ENCODE measurements at regions not wholly inside any gene's neighbourhood (a gene's known extent, or its start where the extent isn't known, plus 50 kb on each side); places are given as distances from the start of the nearest gene placed in this dataset.

DNA sequence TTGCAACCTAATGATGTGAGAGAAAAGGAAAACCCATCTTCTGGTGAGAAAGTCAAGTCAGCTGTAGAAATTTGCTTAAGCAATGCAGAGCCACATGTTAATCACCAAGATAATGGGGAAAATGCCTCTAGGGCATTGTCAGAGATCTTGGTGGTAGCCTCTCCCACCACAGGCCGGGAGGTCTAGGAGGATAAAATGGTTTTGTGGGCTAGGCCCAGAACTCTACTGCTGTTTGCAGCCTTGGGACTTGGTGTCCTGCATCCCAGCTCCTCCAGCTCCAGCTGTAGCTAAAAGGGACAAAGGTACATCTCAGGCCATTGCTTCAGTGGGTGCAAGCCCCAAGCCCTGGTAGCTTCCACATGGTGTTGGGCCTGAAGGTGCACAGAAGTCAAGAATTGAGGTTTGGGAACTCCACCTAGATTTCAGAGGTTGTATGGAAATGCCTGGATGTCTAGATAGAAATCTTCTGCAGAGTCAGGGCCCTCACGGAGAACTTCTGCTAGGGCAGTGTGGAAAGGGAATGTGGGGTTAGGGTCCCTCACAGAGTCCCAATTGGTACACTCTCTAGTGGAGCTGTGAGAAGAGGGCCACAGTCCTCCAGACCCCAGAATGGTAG, 382.2 kb upstream of the KLHL1 start:
- no peak for DNase-seq

DNA sequence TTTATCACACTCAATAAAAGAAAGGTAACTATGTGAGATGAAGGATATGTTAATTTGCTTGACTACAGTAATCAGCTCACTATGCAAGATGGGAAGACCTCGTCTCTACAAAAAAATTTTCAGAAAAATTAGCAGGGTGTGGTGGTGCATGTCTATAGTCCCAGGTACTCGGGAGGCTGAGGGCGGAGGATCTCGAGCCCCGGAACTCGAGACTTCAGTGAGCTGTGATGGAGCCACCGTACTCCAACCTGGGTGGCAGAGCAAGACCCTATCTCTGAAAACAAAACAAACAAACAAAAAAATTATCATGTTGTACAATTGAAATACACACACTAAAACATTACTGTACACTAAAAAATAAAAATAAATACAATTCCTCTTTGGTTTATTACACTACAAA, 376.7 kb upstream of the KLHL1 start:
- no peak for DNase-seq

DNA sequence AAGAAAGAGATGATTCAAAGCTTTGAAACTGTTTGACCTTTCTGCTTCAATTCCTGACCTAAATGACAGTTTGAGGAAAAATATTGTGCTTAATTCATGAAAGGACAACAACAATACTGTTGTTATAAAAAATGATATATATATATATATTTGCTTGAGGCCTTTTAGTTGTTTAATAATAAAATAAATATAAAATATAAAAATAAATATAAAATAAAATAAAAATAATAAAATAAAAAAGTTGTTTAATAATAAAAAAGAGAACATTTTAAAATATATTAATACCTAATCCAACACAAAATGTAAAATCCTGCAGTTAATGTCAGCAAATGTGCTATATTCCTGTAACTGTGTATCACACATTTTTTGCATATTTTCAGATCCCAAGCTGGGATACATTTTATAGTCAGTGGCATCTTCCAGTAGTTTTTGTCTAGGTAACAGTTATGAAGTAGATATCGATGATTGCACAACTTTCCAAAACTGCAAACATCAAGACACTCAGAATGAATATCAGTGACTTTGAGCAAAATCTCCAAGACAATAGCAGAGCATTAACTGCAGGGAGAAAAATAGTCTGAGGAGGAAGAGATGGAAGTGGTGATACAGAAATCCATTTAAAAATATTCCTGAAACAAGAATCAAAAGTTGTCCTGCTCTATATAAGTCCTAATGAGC, 375.5 kb upstream of the KLHL1 start:
- no peak for DNase-seq

DNA sequence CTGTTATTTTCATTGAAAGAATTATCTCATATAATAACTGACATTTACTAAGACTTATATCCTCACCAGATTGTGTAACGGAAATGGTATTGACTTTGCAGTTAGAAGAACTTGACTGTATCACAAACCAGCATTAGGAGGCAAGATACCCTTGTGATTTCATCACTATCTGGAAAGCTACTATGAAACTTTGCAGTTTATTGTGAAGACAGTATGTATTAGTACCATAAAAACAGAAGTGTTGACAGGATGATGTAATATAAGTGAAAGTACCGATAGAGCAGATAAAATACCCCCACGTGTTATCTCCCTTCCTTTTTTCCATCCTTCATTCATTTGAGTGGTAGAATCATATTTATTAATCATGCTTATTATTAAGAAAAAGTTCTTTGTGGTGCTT, 365.7 kb upstream of the KLHL1 start:
- DNase-seq: no peak

DNA sequence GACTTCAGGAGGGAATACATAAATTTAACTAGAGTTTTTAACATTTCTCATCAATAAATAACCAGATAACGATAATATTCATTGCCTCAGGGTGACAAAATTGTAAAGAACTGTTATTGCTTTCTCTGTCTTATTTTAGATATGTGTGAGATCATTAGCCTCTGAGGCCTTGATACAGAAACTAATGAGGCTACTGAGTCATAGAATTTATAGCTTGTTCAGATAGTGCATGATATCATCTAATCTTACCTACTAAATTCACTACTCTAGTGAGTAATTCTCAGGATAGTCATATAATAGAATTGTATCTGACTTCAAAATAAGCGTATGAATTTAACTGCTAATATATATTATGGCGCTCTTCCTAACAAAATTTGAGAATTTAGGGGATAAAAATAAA, 360.8 kb upstream of the KLHL1 start:
- DNase-seq: no peak

DNA sequence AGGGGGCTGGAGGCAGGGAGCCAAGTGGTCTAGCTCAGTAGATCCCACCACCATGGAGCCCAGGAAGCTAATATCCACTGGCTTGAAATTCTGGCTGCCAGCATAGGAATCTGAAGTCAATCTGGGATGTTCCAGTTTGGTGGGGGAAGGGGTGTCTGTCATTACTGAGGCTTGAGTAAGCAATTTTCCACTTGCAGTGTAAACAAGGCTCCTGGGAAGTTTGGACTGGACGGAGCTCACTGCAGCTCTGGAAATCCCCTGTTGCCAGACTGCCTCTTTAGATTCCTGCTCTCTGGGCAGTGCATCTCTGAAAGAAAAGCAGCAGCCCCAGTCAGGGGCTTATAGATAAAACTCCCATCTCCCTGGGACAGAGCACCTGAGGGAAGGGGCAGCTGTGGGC, 349.2 kb upstream of the KLHL1 start:
- DNase-seq: no peak

DNA sequence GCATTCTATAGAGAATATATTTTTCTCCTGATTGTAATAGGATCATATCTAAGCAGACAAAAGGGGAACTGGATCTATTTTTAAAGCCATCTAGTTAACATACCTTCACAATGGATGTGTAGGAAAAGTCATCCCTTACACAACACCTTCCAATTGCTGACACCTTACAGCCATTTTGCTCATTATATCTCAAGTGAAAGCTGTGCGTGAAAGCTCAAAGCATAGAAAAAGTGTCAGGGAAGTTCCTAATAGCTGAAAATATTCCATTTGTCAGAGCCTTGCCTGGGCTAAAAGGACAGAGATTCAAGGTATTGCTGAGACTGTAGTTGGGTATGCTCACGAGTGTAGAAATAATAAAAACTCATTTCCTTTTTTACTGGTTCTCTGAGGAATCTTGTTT, 340.6 kb upstream of the KLHL1 start:
- no peak for DNase-seq

DNA sequence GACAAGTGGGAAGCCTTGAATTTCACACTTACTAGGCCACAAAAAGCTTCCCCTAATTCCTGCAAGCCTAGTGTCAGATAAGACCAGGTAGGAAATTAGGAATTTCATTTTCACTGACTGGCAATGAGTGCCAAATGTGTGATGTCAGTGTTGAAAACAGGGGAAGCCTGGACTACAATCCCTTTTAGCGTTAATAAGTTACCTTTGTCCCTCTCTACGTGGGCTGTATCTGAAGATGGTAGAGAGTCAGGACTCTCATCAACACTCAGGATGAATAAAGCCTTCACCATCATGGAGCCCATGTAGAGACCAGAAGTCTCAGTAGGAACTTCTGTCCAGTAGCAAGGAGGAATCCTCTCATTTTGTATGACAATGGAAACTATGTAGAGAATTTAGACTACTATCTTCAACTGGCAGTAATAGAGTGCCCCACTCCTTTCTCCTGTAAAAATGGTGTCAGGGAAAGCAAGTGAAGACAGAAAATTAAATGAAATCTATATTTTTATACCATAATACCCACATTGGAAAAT, 324.1 kb upstream of the KLHL1 start:
- no peak for DNase-seq

DNA sequence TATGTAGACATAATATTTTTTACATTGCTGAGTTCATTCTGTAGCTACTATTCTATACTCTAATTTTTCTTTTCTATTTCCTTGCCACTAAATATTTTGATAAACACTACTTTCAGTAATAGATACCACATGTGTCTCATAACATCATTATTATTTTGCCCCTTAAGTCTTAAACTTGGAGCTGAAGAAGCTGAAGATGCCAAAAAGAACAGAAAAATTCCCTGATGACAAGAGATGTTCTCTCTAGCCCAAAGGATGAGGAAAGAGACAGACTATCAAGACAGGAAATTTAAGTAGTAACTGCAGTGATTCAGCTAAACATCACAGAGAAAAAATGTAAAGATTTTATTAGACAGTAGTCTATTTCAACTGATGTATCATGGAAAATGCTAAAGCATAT, 322.0 kb upstream of the KLHL1 start:
- DNase-seq: no peak

DNA sequence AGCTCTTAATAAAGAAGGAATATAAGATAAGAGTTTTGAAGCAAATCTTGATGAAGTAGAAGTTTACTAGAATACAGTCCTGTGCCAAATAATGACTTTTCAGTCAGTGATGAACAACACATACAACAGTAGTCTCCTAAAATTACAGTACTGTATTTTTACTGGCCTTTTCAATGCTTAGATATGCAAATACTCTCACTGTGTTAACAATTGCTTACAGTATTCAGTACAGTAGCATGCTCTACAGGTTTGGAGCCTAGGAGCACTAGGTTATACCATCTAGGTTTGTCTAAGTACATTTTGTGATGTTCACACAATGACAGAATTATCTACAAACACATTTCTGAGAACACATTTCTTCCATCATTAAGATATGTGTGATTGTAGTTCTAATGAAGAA, 316.7 kb upstream of the KLHL1 start:
- no peak for DNase-seq

DNA sequence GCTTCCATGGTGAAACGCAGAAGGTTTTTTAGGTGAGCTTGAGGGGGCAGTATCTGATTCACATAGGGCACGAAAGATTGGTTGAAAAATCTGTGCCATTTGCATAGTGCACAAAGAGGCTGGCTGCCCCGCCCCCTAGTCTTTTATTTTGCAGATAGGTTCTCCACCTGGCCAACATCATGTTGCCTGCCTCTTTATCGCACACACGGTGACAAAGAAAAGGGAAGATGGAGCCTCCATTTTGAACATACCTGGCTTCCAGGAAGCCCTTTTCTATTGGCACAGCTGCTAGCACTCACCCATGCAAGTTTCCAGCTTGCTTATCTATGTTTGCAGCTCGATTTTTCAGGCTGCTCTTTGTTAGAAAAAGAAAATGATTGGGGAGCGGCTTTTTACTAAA, 316.2 kb upstream of the KLHL1 start:
- DNase-seq: no peak

DNA sequence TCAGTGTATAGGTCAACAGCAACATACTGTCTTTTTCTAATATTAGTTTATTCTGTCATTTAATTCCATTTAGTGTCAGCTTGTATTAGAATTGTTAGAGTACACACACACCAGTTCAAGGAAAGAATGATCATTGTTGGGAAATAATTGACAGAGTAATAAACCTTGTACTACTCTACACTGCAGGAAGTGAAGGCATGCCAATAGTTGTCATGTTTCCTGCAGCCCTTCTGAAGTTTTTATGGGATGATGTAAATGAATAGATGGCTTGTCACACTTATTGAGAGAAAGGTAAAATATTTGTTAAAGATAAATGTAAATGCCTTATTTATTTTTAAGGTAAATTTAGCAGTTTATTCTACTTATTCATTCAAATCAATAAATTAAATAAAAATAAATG, 306.9 kb upstream of the KLHL1 start:
- DNase-seq: no peak

DNA sequence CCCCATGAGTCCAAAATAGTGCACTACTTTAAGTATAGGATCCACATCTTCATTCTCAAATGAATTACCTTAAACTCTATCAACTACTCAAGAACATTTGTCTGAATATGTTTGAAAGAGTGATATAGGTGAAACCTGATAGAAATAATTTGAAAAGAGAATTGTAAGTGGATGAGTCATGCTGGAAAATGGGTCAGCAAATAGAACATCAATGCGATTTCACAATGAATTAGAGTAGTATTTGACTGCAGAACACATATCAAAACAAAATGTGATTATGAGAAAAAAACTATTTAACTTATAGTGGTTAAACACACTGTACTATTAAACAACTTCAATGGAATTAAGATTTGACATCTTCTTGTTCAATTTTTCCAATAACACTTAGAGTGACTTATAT, 300.6 kb upstream of the KLHL1 start:
- no peak for DNase-seq

DNA sequence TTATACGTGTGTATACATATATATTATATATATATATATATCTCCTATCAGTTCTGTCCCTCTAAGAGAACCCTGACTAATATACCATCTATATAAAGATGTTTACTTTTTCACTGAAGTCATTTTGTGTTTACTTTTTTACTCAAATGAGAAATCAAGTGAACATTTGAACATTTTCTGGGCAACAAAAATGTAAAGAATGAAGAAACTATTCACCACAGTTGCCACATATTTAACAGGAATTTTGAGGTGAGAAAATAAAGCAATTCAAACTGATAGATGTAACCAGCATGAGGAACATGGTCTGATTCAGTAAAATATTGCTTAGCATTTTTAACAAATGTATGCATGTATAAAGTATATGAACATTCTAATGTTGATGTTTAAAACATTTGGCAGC, 299.2 kb upstream of the KLHL1 start:
- no peak for DNase-seq

DNA sequence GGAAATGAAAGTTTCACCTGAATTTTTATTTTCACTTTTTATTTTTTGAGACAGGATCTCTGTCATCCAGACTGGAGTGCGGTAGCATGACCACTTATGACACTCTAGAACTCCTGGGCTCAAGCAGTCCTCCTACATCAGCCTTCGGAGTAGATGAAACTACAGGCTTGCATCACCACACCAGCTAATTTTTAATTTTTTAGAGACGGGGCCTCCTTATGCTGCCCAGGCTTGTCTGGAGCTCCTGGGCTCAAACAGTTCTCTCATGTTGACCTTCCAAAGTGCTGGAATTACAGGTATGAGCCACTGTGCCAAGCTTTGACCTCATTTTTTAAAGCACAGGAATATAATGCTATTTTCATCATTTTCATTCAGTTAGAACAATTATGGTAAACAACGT, 297.0 kb upstream of the KLHL1 start:
- DNase-seq: no peak

DNA sequence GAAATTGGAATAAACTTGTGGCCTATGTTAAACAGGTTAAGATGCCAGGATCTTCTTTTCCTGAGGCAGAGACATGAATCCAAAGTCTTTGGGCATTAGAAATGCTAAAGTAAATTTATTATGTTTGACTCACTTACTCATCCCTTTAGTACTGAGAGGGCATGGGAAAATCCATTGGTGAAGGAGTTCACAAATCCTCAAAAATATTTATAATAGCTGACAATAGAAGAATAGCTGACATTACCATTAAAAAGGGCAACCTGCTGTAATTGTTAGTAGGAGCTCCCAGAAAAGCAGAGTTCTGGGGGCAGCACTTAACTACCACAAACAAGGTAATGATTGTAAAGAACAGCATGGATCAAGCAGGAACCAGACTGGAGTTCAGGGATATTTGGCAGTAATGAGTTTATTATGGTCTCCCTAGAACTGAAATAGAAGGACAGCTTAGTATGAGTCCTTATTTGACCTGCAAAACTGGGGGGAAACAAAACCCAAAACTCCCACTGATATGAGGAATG, 285.8 kb upstream of the KLHL1 start:
- no peak for DNase-seq

DNA sequence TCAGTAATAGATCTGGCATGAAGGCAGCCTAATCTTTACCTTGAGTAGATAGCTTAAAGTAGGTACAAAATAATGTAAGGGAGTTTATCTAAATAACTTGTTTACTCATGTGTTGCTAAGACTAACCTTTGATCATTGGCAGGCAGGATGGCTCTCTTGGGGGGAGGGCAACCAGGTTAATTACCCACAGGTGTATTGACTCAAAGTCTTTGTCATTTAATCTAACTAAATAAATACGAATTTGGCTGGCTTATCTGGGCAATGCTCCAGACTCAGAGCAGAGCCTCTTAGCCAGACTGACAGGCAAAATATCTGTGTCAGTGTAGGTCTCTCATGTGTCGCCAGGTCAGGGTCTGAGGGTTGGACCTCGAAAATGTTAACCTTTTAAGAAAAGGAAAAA, 283.4 kb upstream of the KLHL1 start:
- DNase-seq: no peak

DNA sequence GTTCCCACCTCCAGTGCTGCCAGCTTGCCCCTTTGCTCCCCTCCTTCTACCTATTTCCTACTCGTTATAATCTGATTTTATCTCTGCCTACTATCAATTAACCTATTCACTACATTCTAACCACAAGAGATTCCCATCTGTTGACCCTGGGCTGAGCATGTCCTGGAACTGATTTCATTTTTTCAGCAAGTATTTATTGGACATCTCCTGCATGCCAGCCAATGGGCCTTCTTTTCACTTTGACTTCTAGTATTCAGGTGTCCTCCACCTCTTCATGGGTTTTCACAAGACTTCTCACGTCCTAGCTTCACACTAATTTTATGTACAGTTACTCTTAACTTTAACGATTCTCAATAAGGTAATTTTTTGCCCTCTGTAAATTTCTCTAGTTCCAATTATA, 282.7 kb upstream of the KLHL1 start:
- no peak for DNase-seq

DNA sequence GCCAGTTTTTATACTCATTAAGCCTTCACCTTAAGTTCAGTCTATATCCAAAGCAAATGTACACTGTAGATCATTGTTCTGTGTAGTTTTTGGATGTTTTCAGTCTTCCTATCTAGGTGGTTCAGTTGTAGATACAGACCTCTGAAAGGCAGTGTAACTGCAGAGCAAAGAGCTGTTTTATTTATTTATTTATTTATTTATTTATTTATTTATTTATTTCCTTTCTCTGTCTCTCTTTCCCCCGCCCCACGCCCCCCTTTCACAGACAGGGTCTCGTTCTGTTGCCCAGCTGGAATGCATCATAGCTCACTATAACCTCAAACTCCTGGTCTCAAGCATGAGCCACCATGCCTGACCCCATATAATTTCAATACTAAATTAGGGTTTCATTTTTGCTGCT, 281.8 kb upstream of the KLHL1 start:
- DNase-seq: no peak

DNA sequence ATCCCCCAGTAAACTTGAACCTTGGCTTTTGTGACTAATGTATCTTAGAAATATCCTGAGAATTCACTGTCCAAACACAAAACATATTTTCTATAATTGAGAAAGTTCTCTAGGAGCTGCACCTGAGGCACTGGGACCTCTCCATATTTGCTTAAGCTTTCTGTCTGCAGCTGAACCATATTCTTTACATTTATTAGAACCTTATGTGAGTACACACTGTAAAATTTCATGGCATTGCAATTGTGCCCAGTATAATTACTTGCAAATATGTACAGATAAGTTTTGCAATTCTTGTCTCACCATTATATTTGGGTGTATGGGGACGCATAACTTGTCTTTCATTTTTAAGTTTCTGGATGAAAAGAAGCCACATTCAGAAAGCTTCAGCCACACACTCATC, 280.7 kb upstream of the KLHL1 start:
- DNase-seq: no peak

DNA sequence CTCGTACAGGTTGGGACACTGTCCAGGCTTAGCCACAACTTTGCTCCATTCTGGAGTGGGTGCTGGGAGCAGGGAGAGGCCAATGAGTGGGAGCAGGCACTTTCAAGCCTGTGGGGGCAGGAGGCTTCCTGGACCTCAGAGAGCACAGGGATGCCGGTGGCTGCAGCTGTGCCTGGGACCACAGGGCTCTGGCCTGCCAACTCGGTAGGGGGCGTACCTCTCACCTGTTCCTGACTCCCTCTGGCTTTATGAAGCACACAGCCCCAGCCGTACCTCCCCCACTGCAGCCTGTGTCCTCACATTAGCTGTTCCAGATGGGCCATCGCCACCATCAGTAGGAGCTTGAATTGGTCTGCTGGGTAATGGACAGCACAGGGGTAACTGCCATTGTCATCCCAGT, 278.7 kb upstream of the KLHL1 start:
- DNase-seq: no peak

DNA sequence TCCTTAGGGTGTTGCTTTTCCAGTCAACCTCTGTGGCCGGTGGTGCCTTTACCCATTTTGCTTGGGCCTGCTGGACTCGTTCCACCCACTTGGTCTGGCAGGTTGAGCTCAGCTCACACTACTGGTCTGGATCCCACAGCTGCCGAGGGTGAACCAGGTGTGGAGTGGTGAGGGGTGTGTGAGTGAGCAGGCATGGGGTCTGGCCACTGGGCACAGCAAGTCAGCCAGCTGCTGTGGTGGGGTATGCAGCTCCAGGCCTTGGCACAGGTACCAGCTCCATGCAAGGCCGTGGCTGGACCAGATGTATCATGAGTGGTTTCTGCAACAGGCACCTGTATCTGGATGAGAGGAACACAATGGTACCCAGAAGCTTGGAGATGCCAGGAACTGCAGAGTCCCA, 277.6 kb upstream of the KLHL1 start:
- DNase-seq: no peak

DNA sequence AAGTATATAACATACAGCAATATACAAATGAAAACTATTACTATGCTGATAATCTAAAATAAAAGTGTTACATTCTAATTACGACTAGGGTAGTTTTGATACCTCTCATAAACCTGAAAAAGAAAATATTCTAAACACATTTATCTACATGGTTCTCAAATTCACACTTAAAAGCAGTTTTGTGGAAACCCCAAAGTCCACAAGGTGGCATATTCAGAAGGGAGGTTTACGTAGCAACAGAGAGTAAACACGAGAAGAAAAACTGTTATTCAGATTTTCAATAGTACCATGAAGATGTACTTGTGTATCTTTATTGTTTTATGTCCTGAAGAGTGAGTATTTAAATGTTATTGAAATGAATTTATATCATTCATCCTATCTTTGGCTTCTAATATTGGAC, 275.9 kb upstream of the KLHL1 start:
- DNase-seq: no peak

DNA sequence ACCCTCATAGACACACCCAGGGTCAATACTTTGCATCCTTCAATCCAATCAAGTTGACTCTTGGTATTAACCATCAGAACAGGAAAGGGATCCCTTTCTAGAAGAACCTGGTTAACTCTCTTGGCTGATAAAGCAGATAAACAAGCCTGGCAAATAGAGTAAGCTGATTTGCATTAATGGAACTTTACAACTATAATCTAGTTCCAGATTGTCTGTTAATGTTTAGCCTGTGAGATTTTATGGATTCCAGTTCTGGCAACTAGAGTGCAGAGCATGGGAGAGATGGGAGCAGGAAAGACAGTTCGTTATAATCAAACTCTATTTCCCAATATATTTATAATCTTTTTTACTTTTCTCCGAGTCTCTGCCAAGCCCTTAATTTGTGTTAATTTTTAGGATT, 272.6 kb upstream of the KLHL1 start:
- no peak for DNase-seq
